HCT116 (cell line): ENCODE measurements at regions not wholly inside any gene's neighbourhood (a gene's known extent, or its start where the extent isn't known, plus 50 kb on each side); places are given as distances from the start of the nearest gene placed in this dataset.

Experiments
- ATAC-seq: fragments of 200-7000 bp; cut with Tn5 transposase; 2 replicates; pipeline ENCODE4 v1.9.1; 2020; ENCODE audit warnings: mild to moderate bottlenecking, moderate library complexity
- BruUV-seq: library from RNA; stranded (reverse); fragments of 400-500 nt; replicated peaks from 2 replicates; lab custom pipeline; 2021; lab: Mats Ljungman, UMichigan
- CTCF ChIA-PET: fragments of 300-600 bp; sonication (Branson Sonifier 250); formaldehyde crosslinking; loops from one replicate; lab custom pipeline; 2021; ENCODE audit warnings: antibody characterized with exemption; lab: Charles Lee
- POLR2A ChIA-PET: fragments of 300-600, 350-600 bp; sonication (Branson Sonifier 250); formaldehyde crosslinking; loops from one replicate; lab custom pipeline; 2021; ENCODE audit warnings: antibody characterized with exemption; lab: Charles Lee
- RAD21 ChIA-PET, 2 experiments: fragments of 300-600 bp; sonication (Branson Sonifier 250); formaldehyde crosslinking; loops; one replicate each; lab custom pipeline; 2023; ENCODE audit warnings: low total read pairs in 2 of 2; ENCODE audit not compliant: uncharacterized antibody in 2 of 2, unreplicated experiment in 2 of 2, low non-redundant PET in 1 of 2; lab: Charles Lee
- DNase-seq: peaks from one replicate; pipeline ENCODE4 v3.0.0-alpha.2; 2010; ENCODE audit warnings: low read depth, low spot score
- H2AFZ ChIP-seq: fragments of 200-600 bp; shearing (Covaris generic), sonication (generic); 2 replicates; pipeline ENCODE4 v1.6.1; 2017; ENCODE audit warnings: low read depth, mixed run types, mixed read lengths, antibody characterized with exemption, low read length; ENCODE audit not compliant: poor library complexity, severe bottlenecking
- H3K27ac ChIP-seq: 2 replicates; pipeline ENCODE4 v1.5.1; 2012; ENCODE audit warnings: low read depth, low read length
- H3K27me3 ChIP-seq: fragments of 200-600 bp; sonication (generic); 2 replicates; pipeline ENCODE4 v1.6.1; 2016; ENCODE audit warnings: mixed run types, low read length, mixed read lengths; ENCODE audit not compliant: insufficient read depth
- H3K36me3 ChIP-seq, 2 experiments: fragments of 200-500 bp in 1 of 2; fragments of 200-600 bp in 1 of 2; sonication (Bioruptor generic) in 1 of 2; sonication (generic) in 1 of 2; 2 replicates each; pipeline versions ENCODE4 v1.5.1 to v1.6.1; 2014 to 2016; ENCODE audit warnings: low read length in 2 of 2, inconsistent platforms in 1 of 2, mixed read lengths in 1 of 2, mixed run types in 1 of 2; ENCODE audit not compliant: insufficient read depth in 2 of 2, control insufficient read depth in 1 of 2
- H3K4me1 ChIP-seq, 2 experiments: fragments of 200-600 bp in 1 of 2; sonication (generic) in 1 of 2; 2 replicates each; pipeline versions ENCODE4 v1.5.1 to v1.6.1; 2012 to 2017; ENCODE audit warnings: low read length in 2 of 2, inconsistent platforms in 1 of 2, mild to moderate bottlenecking in 1 of 2, mixed read lengths in 1 of 2, mixed run types in 1 of 2, moderate library complexity in 1 of 2; ENCODE audit not compliant: insufficient read depth in 2 of 2, control insufficient read depth in 1 of 2
- H3K4me2 ChIP-seq: fragments of 200-600 bp; sonication (generic); 2 replicates; pipeline ENCODE4 v1.6.1; 2017; ENCODE audit warnings: mixed run types, low read length, mixed read lengths
- H3K4me3 ChIP-seq, 2 experiments: fragments of 200-600 bp in 1 of 2; sonication (generic) in 1 of 2; replicated peaks in 1 of 2; 2 replicates each; pipeline ENCODE4 v1.5.1; 2011 to 2016; ENCODE audit warnings: low read length in 2 of 2, control low read depth in 1 of 2, low read depth in 1 of 2, mild to moderate bottlenecking in 1 of 2, mixed read lengths in 1 of 2, mixed run types in 1 of 2
- H3K79me2 ChIP-seq: fragments of 200-600 bp; sonication (generic); 2 replicates; pipeline ENCODE4 v1.6.1; 2017; ENCODE audit warnings: mild to moderate bottlenecking, mixed run types, low read length, moderate library complexity, mixed read lengths; ENCODE audit not compliant: insufficient read depth
- H3K9ac ChIP-seq: fragments of 200-600 bp; sonication (generic); 2 replicates; pipeline ENCODE4 v1.6.1; 2016; ENCODE audit warnings: low read length, mixed read lengths
- H3K9me2 ChIP-seq: fragments of 200-600 bp; sonication (generic), shearing (Covaris generic); 2 replicates; pipeline ENCODE4 v1.6.1; 2017; ENCODE audit warnings: mixed run types, mild to moderate bottlenecking, moderate library complexity; ENCODE audit not compliant: insufficient read depth
- H3K9me3 ChIP-seq, 2 experiments: fragments of 200-500 bp in 1 of 2; fragments of 200-600 bp in 1 of 2; sonication (Bioruptor generic) in 1 of 2; sonication (generic) in 1 of 2; 2 replicates each; pipeline ENCODE4 v1.6.1; 2014 to 2017; ENCODE audit warnings: low read length in 2 of 2, mixed read lengths in 2 of 2, inconsistent platforms in 1 of 2, low read depth in 1 of 2, mild to moderate bottlenecking in 1 of 2, mixed run types in 1 of 2, moderate library complexity in 1 of 2; ENCODE audit not compliant: control insufficient read depth in 1 of 2, insufficient read depth in 1 of 2
- H4K20me1 ChIP-seq: fragments of 200-600 bp; sonication (generic), shearing (Covaris generic); 2 replicates; pipeline ENCODE4 v1.6.1; 2017; ENCODE audit warnings: mixed run types, mild to moderate bottlenecking, moderate library complexity; ENCODE audit not compliant: insufficient read depth
- ATF3 ChIP-seq: IDR thresholded peaks from 2 replicates; pipeline ENCODE4 v1.6.1; 2012
- CBX3 ChIP-seq: IDR thresholded peaks from 2 replicates; pipeline ENCODE4 v1.6.1; 2012; ENCODE audit warnings: low read depth
- CTCF ChIP-seq, 3 experiments: fragments of 200-600 bp in 1 of 3; sonication (generic) in 1 of 3; IDR thresholded peaks in 2 of 3; conservative IDR thresholded peaks in 1 of 3; 2 replicates each; pipeline ENCODE4 v1.5.1; 2012 to 2017; ENCODE audit warnings: low read depth in 2 of 3, low read length in 2 of 3, antibody characterized with exemption in 1 of 3, borderline replicate concordance in 1 of 3, control low read depth in 1 of 3, mild to moderate bottlenecking in 1 of 3, mixed read lengths in 1 of 3, mixed run types in 1 of 3, moderate library complexity in 1 of 3; ENCODE audit not compliant: insufficient read depth in 1 of 3
- EGR1 ChIP-seq: IDR thresholded peaks from 2 replicates; pipeline ENCODE4 v1.6.1; 2012; ENCODE audit warnings: low read depth
- ELF1 ChIP-seq: IDR thresholded peaks from 2 replicates; pipeline ENCODE4 v1.6.1; 2012; ENCODE audit warnings: low read depth, borderline replicate concordance
- EZH2phosphoT487 ChIP-seq: fragments of 200-600 bp; IDR thresholded peaks from 2 replicates; pipeline ENCODE4 v1.6.1; 2018; ENCODE audit warnings: antibody characterized with exemption, borderline replicate concordance
- FOSL1 ChIP-seq: IDR thresholded peaks from 2 replicates; pipeline ENCODE4 v1.6.1; 2012; ENCODE audit warnings: low read depth
- JUND ChIP-seq: IDR thresholded peaks from 2 replicates; pipeline ENCODE4 v1.6.1; 2012
- POLR2AphosphoS5 ChIP-seq: IDR thresholded peaks from 2 replicates; pipeline ENCODE4 v1.6.1; 2011; ENCODE audit warnings: mild to moderate bottlenecking, low read depth, low read length, moderate library complexity
- RAD21 ChIP-seq: IDR thresholded peaks from 2 replicates; pipeline ENCODE4 v1.6.1; 2012; ENCODE audit warnings: low read depth, mild to moderate bottlenecking
- SP1 ChIP-seq: IDR thresholded peaks from 2 replicates; pipeline ENCODE4 v1.6.1; 2012; ENCODE audit warnings: low read depth
- TCF7L2 ChIP-seq: IDR thresholded peaks from 2 replicates; pipeline ENCODE4 v1.7.0; 2011; ENCODE audit warnings: borderline replicate concordance, inconsistent platforms; ENCODE audit not compliant: insufficient read depth, insufficient read length; ENCODE audit errors: extremely low read depth
- ZFX ChIP-seq: fragments of 450-650 bp; IDR thresholded peaks from 2 replicates; pipeline ENCODE4 v1.6.1; 2017
- ZNF274 ChIP-seq: fragments of 200-500 bp; sonication (Bioruptor generic); IDR thresholded peaks from 2 replicates; pipeline ENCODE4 v1.6.1; 2014; ENCODE audit warnings: mild to moderate bottlenecking, low read depth, low read length, inconsistent platforms
- intact Hi-C: fragments of 100-400 bp; cut with micrococcal nuclease; formaldehyde crosslinking; loops from 2 replicates; pipeline ENCODE4 v1.10.0; 2022
- TF ChIP-seq, protein P1 (sequence below): IDR thresholded peaks from 2 replicates; pipeline ENCODE4 v1.6.1; 2012; ENCODE audit warnings: low read depth

DNA sequence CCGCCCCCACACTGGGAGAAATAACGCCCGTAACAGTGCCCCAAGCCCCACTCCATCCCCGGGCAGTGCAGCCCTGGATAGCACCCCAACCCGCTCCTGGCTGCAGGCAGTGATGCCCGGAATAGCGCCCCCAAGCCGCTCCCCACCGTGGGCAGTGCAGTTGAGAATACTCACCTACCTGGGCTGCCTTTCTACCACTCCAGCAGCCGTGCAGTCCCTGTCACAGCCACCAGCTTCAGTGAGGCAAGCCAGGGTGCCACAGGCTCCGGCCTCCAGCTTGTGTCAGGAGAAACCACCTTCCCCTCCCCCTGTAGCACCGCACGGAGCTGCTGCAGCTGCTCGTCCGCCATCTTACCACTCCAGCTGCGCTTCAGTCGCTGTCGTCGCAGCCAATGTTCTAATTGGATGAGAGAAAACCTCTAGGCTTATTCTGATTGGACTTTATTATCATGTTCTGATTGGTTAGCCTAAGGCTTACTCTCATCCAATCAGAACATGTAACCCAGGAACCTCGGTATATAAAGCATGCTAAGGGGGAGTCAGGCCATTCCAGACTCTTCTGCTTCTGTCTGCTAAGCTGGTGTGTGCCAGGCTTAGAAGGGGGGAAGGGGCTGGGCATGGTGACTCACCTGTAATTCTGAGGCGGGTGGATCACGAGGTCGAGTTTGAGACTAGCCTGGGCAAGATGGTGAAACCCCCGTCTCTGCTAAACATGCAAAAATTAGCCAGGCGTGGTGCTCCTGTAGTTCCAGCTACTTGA lies 53.2 kb upstream of the ZNF33B start:
- no peak overlapping the region for H3K27ac ChIP-seq
- intact Hi-C loops = loop anchor here (10.0 kb wide), 1 partner anchor 53 kb away; no protein-coding TSS in a partner anchor
- ChIA-PET RAD21 (no interaction called here), CTCF (no interaction called here), POLR2A (no interaction called here)
- no peaks in the 10 kb centered on the region for H3K27me3 ChIP-seq
- H3K4me1 ChIP-seq = no peaks in the 10 kb centered on the region
- H3K79me2 ChIP-seq = no peaks in the 10 kb centered on the region
- H3K9me2 ChIP-seq = no peaks in the 10 kb centered on the region
- no peaks in the 10 kb centered on the region for H3K36me3 ChIP-seq
- DNase-seq (no peak), ATAC-seq (no peak)
- H3K9me3 ChIP-seq = no peaks in the 10 kb centered on the region
- TF ChIP-seq TCF7L2 = no peak
- no peak for TF ChIP-seq ZNF274
- TF ChIP-seq ELF1 = no peak
- TF ChIP-seq ZFX = no peak
- no peak for TF ChIP-seq JUND
- TF ChIP-seq CBX3 = no peak
- no peak for TF ChIP-seq CTCF (IDR thresholded peaks at IDR 0.05 in 2 of 3, conservative IDR thresholded peaks at IDR 0.05 in 1 of 3; ENCODE audit: borderline replicate concordance in 1 of 3, insufficient read depth in 1 of 3, low read depth in 2 of 3, low read length in 2 of 3)
- no peak for TF ChIP-seq FOSL1
- no peak for TF ChIP-seq RAD21
- TF ChIP-seq POLR2AphosphoS5 = no peak
- no peak for TF ChIP-seq EZH2phosphoT487
- TF ChIP-seq EGR1 = no peak
- TF ChIP-seq, protein P1, sequence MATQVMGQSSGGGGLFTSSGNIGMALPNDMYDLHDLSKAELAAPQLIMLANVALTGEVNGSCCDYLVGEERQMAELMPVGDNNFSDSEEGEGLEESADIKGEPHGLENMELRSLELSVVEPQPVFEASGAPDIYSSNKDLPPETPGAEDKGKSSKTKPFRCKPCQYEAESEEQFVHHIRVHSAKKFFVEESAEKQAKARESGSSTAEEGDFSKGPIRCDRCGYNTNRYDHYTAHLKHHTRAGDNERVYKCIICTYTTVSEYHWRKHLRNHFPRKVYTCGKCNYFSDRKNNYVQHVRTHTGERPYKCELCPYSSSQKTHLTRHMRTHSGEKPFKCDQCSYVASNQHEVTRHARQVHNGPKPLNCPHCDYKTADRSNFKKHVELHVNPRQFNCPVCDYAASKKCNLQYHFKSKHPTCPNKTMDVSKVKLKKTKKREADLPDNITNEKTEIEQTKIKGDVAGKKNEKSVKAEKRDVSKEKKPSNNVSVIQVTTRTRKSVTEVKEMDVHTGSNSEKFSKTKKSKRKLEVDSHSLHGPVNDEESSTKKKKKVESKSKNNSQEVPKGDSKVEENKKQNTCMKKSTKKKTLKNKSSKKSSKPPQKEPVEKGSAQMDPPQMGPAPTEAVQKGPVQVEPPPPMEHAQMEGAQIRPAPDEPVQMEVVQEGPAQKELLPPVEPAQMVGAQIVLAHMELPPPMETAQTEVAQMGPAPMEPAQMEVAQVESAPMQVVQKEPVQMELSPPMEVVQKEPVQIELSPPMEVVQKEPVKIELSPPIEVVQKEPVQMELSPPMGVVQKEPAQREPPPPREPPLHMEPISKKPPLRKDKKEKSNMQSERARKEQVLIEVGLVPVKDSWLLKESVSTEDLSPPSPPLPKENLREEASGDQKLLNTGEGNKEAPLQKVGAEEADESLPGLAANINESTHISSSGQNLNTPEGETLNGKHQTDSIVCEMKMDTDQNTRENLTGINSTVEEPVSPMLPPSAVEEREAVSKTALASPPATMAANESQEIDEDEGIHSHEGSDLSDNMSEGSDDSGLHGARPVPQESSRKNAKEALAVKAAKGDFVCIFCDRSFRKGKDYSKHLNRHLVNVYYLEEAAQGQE = no peak
- TF ChIP-seq SP1 = no peak
- TF ChIP-seq ATF3 = no peak
- H3K4me3 ChIP-seq = no peak overlapping the region
- no TSS peak for BruUV-seq
- H2AFZ ChIP-seq = no peak overlapping the region
- H4K20me1 ChIP-seq = no peaks in the 10 kb centered on the region
- no peak overlapping the region for H3K9ac ChIP-seq
- no peak overlapping the region for H3K4me2 ChIP-seq
